ENCODE measurements at regions not wholly inside any gene's neighbourhood (a gene's known extent, or its start where the extent isn't known, plus 50 kb on each side); places are given as distances from the start of the nearest gene placed in this dataset.

DNA sequence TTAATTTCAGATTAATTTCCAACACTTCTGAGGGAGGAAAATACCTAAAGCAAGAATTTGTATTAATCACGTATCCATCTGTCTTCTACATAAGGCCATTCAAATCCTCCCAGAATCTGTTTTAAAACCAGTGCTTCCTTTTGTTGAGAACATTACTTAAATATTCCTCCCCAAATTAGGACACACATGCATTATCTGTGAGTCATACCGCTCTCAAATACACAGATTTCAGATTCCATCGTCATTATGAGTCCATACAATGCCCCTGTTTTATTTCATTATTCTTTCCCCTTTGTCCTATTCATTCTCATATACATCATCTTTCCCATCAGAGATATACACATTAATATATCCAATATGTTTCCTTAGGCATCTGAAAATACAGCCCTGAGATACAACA is 57.3 kb upstream of the PRSS12 start:
- H3K79me2 ChIP-seq (ENCODE audit: insufficient read depth, low read length) = no peaks in the 10 kb centered on the region
- POLR2A ChIA-PET = no interaction called here
- H4K20me1 ChIP-seq (ENCODE audit: insufficient read depth, low read length) = no peaks in the 10 kb centered on the region
- no peaks in the 10 kb centered on the region for H3K27me3 ChIP-seq (ENCODE audit: control insufficient read depth in 1 of 2, insufficient read depth in 2 of 2, low read length in 2 of 2)
- 3% methylated on average over 3 of the region's 3 CpGs for WGBS (ENCODE audit: low lambda C conversion rate)
- CTCF ChIA-PET (ENCODE audit: low intra/inter-chr PET ratio, low total read pairs) = no interaction called here
- intact Hi-C loops (cut with micrococcal nuclease; ENCODE audit: unreplicated experiment) = no loop called here
- H2AFZ ChIP-seq (ENCODE audit: low read length) = no peak overlapping the region
- FAIRE-seq = no peak
- no peak for ATAC-seq
- H3K4me3 ChIP-seq (replicated peaks in 1 of 3; ENCODE audit: insufficient read depth in 1 of 3, low read depth in 2 of 3, low read length in 3 of 3) = no peak overlapping the region
- DNase-seq (ENCODE audit: low spot score) = no peak
- in situ Hi-C loops (cut with HindIII; ENCODE audit: extremely low pct_ligation_motif_present, low pct_unique_long_range_greater_than_20kb) = no loop called here
- no peaks in the 10 kb centered on the region for H3K4me1 ChIP-seq (ENCODE audit: insufficient read depth, low read length)
- no TSS peak for BruUV-seq (replicated peaks)
- no peaks in the 10 kb centered on the region for H3K9me3 ChIP-seq (ENCODE audit: low read length)
- no peak overlapping the region for H3K4me2 ChIP-seq (ENCODE audit: low read depth, low read length)
- no peak overlapping the region for H3K27ac ChIP-seq (ENCODE audit: extremely low read length, insufficient read depth, low read length)
- no peaks in the 10 kb centered on the region for H3K36me3 ChIP-seq (replicated peaks in 1 of 2; ENCODE audit: control insufficient read depth in 1 of 2, insufficient read depth in 2 of 2, low read length in 2 of 2)
- H3K9ac ChIP-seq (ENCODE audit: insufficient read depth, low read depth, low read length) = no peak overlapping the region
- TF ChIP-seq CAMTA2 (CRISPR knock-in tag; IDR thresholded peaks at IDR 0.05; ENCODE audit: borderline replicate concordance) = no peak
- TF ChIP-seq, protein P1, sequence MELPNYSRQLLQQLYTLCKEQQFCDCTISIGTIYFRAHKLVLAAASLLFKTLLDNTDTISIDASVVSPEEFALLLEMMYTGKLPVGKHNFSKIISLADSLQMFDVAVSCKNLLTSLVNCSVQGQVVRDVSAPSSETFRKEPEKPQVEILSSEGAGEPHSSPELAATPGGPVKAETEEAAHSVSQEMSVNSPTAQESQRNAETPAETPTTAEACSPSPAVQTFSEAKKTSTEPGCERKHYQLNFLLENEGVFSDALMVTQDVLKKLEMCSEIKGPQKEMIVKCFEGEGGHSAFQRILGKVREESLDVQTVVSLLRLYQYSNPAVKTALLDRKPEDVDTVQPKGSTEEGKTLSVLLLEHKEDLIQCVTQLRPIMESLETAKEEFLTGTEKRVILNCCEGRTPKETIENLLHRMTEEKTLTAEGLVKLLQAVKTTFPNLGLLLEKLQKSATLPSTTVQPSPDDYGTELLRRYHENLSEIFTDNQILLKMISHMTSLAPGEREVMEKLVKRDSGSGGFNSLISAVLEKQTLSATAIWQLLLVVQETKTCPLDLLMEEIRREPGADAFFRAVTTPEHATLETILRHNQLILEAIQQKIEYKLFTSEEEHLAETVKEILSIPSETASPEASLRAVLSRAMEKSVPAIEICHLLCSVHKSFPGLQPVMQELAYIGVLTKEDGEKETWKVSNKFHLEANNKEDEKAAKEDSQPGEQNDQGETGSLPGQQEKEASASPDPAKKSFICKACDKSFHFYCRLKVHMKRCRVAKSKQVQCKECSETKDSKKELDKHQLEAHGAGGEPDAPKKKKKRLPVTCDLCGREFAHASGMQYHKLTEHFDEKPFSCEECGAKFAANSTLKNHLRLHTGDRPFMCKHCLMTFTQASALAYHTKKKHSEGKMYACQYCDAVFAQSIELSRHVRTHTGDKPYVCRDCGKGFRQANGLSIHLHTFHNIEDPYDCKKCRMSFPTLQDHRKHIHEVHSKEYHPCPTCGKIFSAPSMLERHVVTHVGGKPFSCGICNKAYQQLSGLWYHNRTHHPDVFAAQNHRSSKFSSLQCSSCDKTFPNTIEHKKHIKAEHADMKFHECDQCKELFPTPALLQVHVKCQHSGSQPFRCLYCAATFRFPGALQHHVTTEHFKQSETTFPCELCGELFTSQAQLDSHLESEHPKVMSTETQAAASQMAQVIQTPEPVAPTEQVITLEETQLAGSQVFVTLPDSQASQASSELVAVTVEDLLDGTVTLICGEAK (IDR thresholded peaks at IDR 0.05) = no peak
- TF ChIP-seq, protein P1 (CRISPR knock-in tag; IDR thresholded peaks at IDR 0.05) = no peak
- no peak for TF ChIP-seq ZNF431 (CRISPR knock-in tag; IDR thresholded peaks at IDR 0.05; ENCODE audit: borderline replicate concordance, low read depth)

Data from HepG2 (cell line).